HG03066 (cell line): ENCODE measurements at regions not wholly inside any gene's neighbourhood (a gene's known extent, or its start where the extent isn't known, plus 50 kb on each side); places are given as distances from the start of the nearest gene placed in this dataset.

ENCODE experiments used
- ATAC-seq: cut with Tn5 transposase; IDR thresholded peaks from one replicate; pipeline ENCODE4 v1.9.1; 2021; ENCODE audit warnings: low read depth; ENCODE audit not compliant: unreplicated experiment

GRCh38 chr10:44591911-44592310, 207.0 kb upstream of the CXCL12 start:
- no peak for ATAC-seq

- no peak for ATAC-seq
Observed at GRCh38 chr10:44593952-44594351, 209.1 kb upstream of the CXCL12 start.

DNA sequence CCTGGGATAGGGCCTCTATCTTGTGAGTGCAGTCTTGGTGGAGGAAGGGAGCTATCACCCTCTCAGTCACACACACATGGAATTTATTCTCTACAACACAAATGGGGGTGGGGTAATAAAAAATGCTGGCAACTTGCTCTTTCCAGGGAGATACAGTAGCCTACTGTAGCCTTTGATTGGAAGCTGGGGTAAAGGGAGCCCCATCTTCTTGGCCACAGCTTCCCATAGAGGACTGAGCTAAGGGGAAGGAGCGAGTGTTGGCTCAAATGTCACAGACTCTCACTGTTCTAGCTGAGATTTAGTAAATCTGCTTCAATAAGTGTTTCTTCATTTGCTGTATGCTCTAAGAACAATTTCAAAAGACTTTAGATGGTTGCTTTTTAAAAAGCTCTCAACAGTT, 222.2 kb upstream of the CXCL12 start:
- no peak for ATAC-seq

DNA sequence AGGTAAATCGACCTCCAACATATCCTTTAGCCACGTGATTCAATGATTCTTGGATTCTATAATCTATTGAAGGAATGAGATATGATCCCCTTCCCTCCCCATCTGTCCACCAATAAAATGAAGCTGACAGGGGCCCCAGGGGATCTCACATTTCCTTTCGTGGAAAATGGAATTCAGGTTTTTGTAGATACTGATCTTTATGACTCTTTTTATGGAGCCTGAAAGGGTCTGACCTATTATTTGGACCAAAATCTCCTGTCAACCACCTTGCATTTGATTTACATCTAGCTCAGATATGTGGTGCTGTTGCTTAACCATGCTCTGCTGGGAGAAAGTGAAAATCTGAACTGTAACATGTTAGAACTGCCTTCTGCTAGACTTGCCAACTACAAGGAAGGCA, 234.0 kb upstream of the CXCL12 start:
- ATAC-seq, result no peak

DNA sequence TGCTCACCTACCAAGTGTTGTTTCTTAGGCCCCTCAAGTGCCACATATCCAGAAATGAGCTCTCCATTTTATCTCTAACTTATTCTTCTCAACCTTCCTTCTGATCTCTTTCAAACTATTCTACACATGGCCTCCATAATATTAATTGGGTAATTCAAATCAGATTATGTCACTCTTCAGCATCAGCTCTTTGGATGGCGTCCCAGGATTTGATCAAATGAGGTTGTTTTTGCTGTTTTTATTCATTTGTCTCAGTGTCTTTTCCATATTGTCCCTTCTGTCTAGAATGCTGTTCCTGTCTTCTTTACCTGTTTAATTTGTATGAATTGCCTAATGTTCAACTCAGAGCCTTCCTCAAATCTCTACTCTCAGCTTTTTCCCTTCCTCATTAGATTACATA, 234.6 kb upstream of the CXCL12 start:
- ATAC-seq, result no peak

DNA sequence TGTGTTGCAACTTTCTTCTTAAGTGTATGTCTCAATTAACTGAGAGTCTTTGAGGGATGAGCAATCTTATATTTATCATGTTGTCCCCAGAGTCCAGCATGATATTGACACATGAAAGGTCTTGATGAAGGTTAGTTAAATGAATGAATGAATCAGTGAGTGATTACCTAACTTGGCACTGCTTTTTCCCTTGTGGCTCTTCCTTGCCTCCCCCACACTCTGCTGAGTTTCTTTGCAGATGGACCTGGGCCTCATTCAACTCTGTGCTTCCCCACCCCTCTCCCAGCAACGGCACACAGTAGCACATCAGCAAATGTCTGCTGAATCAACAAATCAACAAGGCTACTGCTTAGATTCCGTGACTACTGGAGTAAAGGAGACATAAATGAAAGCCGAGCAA, 235.1 kb upstream of the CXCL12 start:
- no peak for ATAC-seq

- ATAC-seq, result no peak
Observed at GRCh38 chr10:44627591-44628354, 242.9 kb upstream of the CXCL12 start.

GRCh38 chr10:44628921-44629320, 244.0 kb upstream of the CXCL12 start:
- ATAC-seq, result no peak

GRCh38 chr10:44635176-44635575, 250.3 kb upstream of the CXCL12 start:
- ATAC-seq, result no peak

DNA sequence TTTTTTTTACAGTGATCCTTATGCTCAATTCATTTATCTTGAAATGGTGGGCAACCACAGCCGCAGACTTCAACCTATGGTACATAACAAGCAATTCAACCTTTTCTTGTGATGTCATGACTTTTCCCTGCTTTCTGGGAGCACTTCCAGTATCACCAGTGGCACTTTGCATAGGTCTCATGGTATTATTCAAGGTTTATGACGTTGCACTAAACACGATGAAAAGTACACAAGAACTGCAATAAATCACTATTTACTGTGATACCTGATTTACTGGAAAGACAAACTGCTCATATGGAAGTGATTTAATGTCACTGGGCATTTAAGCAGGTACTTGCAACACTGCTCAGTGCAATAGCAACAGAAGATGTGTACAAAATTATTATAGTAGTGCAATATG, 251.7 kb upstream of the CXCL12 start:
- no peak for ATAC-seq

DNA sequence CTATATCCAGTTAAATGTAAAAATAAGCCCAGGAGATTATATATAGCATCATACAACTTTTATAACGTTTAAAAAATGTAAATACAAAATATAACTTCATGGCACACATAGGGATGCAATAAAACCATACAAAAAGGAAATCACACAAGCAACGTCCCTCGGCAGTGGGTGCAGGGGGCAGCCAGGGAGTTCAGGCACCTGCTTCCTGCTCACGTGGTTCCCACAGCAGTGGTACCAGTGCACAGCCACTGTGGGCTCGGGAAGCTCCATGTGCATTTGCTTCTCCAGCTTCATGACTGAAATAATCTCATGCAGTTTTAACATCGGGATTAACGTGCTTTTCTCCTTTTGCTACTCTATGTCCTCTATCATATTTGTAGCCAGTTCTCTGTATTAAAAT, 255.5 kb upstream of the CXCL12 start:
- ATAC-seq, result no peak

DNA sequence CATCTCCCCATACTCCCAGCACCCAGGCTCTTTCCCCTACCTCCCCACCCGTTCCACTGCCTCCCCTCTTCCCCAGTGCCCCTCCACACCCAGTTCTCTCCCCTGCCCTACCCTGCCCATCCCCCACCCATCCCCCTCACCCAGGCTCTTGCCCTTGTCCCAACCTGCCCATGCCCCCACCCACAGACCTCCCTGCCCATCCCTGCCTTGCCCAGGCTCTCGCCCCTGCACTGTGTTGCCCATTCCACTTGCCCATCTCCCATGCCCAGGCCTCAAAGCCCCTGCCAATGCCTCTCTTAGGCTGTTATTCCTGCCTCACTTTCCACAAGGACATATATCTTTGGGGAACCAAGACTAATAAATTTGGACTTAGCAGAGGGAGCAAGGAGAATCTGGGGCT, 262.6 kb upstream of the CXCL12 start:
- no peak for ATAC-seq

- peak; percentile 75 for ATAC-seq
Observed at GRCh38 chr10:44647877-44648542, 263.1 kb upstream of the CXCL12 start.

DNA sequence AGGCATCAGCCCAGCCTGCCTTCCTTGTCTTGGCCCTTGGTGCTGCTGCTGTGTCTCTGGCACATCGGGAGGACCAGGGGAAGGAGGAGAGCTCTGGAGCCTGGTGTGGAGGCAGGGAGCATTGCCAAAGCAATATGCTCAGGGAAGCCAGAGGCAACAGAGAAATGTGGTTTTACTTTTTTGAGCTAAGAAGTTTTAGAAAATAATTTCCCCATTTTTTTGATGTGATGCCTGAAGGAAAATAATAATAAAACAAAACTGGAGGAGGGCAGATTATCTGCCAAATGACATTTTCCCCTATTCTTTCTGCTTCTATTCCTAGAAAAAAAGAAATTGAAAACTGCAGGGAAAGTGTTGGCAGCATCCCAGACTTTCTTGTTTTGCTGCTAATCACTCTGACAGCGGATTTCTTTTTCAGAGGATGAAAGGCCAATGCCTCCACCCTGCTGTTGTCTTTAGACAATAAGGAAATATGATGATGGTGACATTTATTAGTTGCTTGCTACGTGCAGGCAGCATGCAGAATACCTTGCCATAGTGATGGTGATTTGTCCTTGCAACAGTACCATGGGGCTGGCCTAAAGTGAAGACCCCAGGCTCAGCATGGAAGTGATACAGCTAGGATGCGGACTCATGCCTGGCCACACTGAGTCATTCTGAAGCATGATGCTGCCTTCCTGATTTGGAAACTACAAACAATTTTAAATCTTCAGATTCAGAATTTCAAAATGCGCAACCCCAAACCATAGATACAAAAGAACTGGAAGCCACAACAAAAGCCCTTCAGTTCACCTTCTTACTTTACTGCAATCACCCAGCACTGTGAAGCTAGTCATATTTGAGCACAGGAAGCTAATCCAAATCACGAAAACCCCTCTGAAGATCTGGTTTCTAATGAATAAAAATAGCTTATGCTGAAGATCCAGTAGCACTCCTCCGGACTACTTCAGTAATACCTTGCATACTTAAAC, 260.2 kb upstream of the TMEM72 start:
- ATAC-seq, result no peak

DNA sequence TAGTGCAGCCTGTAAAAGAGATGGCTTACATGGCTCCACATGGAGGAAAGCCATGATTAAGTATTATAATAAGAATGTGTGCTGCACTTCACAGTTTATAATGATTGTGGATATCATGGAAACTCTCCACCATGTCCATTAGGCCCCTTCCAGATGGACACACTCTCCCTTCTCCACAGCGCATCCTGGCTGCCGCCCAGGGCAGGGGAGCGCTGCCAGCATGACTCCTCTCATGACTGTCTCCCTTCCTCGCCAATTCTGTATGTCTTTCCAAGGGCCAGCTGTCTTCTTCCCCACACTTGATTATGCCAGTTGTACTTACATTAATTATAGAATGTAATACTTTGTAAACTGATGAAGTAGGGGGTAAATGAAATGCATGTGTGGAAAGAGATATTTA, 259.3 kb upstream of the TMEM72 start:
- ATAC-seq, result no peak

DNA sequence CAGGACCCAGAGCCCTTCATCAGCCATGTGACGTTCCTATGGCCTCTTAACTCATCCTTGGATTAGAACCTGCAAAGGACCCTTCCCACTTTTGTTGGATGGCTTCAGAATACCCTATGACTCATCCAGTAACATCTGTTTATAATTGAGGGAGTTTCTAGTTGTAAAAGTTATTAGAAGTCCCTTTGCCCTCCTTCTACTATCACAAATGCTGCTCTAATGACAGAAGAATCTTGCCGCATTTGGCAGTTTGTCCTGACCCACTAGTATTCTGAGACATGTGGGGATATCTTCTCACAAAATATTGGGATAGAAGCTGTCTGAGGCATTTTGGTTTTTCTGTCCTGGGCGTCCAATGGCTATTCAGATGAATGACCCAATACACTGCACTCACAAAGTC, 251.8 kb upstream of the TMEM72 start:
- no peak for ATAC-seq

DNA sequence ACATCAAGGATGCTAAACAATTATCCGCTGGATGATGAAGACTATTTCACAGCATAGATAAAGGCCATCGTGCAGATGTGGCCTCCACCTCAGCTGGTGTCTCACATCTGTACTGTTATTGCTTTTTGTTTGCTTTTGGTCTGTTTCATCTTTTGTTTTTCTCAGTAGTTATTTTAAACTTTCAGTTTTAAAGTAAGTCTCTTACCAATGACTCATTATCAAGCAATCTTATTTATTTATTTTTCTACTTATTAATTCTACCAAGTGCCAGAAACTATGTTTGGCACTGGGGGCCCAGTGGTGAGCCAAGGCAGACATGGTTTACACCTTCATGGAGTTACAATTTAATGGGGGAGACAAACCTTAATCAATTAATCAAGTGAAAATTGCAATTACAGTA, 250.9 kb upstream of the TMEM72 start:
- ATAC-seq, result no peak

DNA sequence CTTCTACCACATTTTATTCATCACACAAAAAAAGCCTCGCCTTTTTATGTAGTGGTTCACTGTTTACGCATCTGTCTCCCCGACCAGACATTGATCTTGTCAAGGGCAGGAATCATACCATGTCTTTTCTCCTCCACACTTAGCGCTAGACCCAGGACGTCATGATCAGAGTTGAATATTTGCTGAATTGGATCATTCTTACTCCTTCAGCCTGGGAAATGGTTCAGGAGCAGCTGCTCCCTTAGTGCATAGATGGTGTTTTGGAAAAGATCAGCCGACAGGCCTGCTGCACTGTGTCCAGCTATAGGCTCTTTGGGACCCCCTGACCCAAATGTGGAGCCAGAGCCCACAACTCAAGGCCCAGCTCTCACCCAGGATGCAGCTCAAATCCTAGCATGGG, 249.1 kb upstream of the TMEM72 start:
- no peak for ATAC-seq

DNA sequence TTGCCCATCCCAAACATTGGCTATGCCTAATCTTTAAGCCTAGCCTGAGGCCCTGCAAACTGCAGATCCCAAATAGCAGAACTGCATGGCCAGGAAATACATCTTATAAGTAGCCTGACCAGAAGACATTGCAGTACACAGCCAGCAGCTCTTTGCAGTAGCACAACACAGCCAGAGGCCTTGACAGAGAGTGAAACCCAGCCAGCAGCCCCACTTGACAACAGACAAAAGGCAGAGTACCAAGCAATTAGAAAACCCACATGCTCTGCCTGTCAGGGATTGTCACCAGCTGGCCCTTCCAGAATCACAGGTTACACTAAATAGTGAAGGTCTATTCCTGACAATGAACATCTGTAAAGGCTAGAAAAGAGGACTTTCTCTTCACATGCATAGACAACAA, 242.8 kb upstream of the TMEM72 start:
- no peak for ATAC-seq

- no peak for ATAC-seq
Observed at GRCh38 chr10:44671319-44671718, 239.8 kb upstream of the TMEM72 start.

DNA sequence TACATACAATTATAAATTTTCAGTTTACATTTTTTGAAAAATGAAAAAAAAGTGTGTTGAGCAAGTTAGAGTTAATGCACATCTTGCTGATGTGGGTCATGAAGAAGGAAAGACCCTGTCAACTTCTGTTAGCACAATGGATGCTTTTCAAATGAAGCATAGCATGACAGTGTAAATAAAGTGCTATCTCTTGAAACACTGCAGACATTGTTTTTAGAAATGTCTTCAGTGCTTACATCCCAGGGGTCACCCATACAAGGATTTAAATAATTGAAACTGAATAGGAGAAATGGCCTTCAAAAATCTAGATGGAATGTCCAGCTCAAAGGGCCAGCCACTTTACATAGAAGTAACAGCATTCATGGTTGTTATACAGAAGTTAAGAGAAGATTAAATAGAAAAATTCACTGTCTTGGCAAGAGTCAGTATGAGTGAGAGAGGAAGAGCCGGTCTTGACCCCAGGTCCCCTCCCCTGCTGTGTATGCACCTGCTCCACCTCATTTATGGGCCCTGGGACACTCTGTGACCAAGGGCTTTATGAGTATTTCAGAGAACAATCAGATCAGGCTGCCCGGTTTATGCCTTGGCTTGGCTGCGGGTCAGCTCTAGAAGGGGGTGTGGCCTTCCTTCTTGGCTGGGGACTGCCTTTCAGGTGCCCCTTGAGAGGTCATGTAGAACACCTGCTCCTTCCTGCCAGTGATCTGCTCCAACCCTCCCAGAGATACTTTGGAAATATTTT, 237.7 kb upstream of the TMEM72 start:
- no peak for ATAC-seq
